Upper lobe of left lung (tissue), 6 donors: ENCODE measurements at regions not wholly inside any gene's neighbourhood (a gene's known extent, or its start where the extent isn't known, plus 50 kb on each side); places are given as distances from the start of the nearest gene placed in this dataset.

Source experiments
- ATAC-seq, 2 donors: fragments of 200-7000 bp; cut with Tn5 transposase; one replicate each; pipeline ENCODE4 v1.9.1; 2022; ENCODE audit warnings: mild to moderate bottlenecking in 2 of 2, moderate library complexity in 2 of 2; ENCODE audit not compliant: low FRiP score in 2 of 2
- DNase-seq, 2 donors: peaks; one replicate each; pipeline ENCODE4 v3.0.0-alpha.2; 2019 to 2020
- H3K27ac ChIP-seq, 4 donors: fragments of 200-600 bp; sonication (generic); one replicate each; pipeline ENCODE4 v1.5.1; 2016 to 2019
- H3K27me3 ChIP-seq, 4 donors: fragments of 200-600 bp; sonication (generic); one replicate each; pipeline ENCODE4 v1.5.1; 2017 to 2019
- H3K36me3 ChIP-seq, 4 donors: fragments of 200-600 bp; sonication (generic); one replicate each; pipeline ENCODE4 v1.5.1; 2016 to 2019
- H3K4me1 ChIP-seq, 4 donors: fragments of 200-600 bp; sonication (generic); one replicate each; pipeline ENCODE4 v1.5.1; 2018 to 2019
- H3K4me3 ChIP-seq, 4 donors: fragments of 200-600 bp; sonication (generic); one replicate each; pipeline ENCODE4 v1.5.1; 2017 to 2019; ENCODE audit warnings: mild to moderate bottlenecking in 2 of 4, moderate library complexity in 1 of 4
- H3K9me3 ChIP-seq, 4 donors: fragments of 200-600 bp; sonication (generic); one replicate each; pipeline ENCODE4 v1.5.1; 2018 to 2019
- EP300 ChIP-seq, 4 donors: sonication (generic); formaldehyde crosslinking; IDR thresholded peaks; one replicate each; pipeline ENCODE4 v1.5.1; 2017; ENCODE audit warnings: antibody characterized with exemption in 4 of 4, control low read depth in 2 of 4
- POLR2A ChIP-seq, 4 donors: fragments of 450-650 bp; IDR thresholded peaks; one replicate each; pipeline ENCODE4 v1.5.1; 2016 to 2017; ENCODE audit warnings: antibody characterized with exemption in 4 of 4, mild to moderate bottlenecking in 2 of 4
- POLR2AphosphoS5 ChIP-seq, 2 donors: sonication (generic); formaldehyde crosslinking; IDR thresholded peaks; one replicate each; pipeline ENCODE4 v1.5.1; 2017; ENCODE audit warnings: antibody characterized with exemption in 2 of 2
- WGBS, 2 donors: methylation state at CpG; one replicate each; pipeline ENCODE4 v1.1.5; 2017 to 2018; 5-methylcytosine and 5-hydroxymethylcytosine counted together
- TF ChIP-seq, protein P1 (sequence below), 6 experiments: fragments of 450-650 bp in 4 of 6; fragments of 200-600 bp in 2 of 6; sonication (generic) in 2 of 6; IDR thresholded peaks; one replicate each; pipeline ENCODE4 v1.5.1; 2016 to 2019; ENCODE audit warnings: antibody characterized with exemption in 6 of 6
- donor health status: DM: no; HTN: no; CAD: no; lungs with moderate emphysema.
- donor health status: DM: no; HTN: yes; CAD: no; lungs with severe emphysema.

DNA sequence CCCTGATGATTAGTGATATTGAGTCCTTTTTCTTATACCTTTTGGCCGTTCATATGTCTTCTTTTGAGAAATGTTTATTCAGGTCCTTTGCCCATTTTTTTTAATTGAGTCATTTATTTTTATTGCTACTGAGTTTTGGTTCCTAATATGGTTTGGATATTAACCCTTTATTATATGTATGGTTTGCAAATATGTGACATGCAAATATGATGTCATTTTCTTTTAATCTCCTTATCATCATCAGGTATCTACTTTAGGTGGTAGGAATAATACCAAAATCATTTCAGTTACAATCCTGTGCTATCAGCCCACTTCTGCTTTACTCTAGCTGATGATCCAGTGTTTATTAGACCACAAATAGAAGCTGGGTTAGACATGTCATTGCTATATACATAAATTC lies 102.3 kb upstream of the TRPC7 start:
- 53 to 76% methylated on average over 1 of the region's 1 CpG for WGBS, 2 donors
- no peak for DNase-seq

GRCh38 chr5:136466041-136466415 lies 100.7 kb upstream of the TRPC7 start:
- WGBS, 2 donors = 73 to 82% methylated on average over 3 of the region's 3 CpGs
- no peaks in the 10 kb centered on the region for H3K9me3 ChIP-seq

More for the DNA sequence above, 102.3 kb upstream of the TRPC7 start:
- no peak for ATAC-seq
- no peaks in the 10 kb centered on the region for H3K4me1 ChIP-seq
- H3K4me3 ChIP-seq = no peak overlapping the region
- no peak overlapping the region for H3K27ac ChIP-seq
- no peaks in the 10 kb centered on the region for H3K36me3 ChIP-seq
- no peaks in the 10 kb centered on the region for H3K9me3 ChIP-seq
- TF ChIP-seq POLR2A (IDR thresholded peaks at IDR 0.05) (no peak), POLR2AphosphoS5 (IDR thresholded peaks at IDR 0.05) (no peak), EP300 (IDR thresholded peaks at IDR 0.05) (no peak)
- TF ChIP-seq, protein P1, sequence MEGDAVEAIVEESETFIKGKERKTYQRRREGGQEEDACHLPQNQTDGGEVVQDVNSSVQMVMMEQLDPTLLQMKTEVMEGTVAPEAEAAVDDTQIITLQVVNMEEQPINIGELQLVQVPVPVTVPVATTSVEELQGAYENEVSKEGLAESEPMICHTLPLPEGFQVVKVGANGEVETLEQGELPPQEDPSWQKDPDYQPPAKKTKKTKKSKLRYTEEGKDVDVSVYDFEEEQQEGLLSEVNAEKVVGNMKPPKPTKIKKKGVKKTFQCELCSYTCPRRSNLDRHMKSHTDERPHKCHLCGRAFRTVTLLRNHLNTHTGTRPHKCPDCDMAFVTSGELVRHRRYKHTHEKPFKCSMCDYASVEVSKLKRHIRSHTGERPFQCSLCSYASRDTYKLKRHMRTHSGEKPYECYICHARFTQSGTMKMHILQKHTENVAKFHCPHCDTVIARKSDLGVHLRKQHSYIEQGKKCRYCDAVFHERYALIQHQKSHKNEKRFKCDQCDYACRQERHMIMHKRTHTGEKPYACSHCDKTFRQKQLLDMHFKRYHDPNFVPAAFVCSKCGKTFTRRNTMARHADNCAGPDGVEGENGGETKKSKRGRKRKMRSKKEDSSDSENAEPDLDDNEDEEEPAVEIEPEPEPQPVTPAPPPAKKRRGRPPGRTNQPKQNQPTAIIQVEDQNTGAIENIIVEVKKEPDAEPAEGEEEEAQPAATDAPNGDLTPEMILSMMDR (IDR thresholded peaks at IDR 0.05) = no peak
- no peaks in the 10 kb centered on the region for H3K27me3 ChIP-seq

DNA sequence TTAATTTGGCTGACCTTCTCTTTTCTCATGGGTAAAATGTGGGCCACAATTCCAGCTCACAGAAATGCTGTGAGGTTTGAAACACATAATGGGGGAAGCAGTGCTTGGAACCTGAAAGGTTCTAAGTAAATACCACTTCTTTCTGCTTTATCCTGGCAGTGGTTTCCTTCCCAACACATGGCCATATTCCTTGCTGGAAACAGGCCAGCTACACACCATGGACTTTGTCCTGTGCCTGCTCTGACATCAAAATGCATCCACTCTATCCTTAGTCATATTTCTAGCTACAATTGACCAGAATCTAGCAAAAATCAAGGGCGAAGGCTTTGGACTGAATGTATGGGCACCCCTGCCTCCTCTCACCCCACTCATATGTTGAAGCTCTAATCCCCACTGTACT lies 93.1 kb upstream of the TRPC7 start:
- ATAC-seq (no peak), DNase-seq (no peak)

More at GRCh38 chr5:136466041-136466415, 100.7 kb upstream of the TRPC7 start:
- Histone ChIP-seq H3K4me3 (no peak overlapping the region), H3K27me3 (no peaks in the 10 kb centered on the region), H3K4me1 (no peaks in the 10 kb centered on the region), H3K36me3 (no peaks in the 10 kb centered on the region), H3K27ac (no peak overlapping the region)
- TF ChIP-seq EP300 (IDR thresholded peaks at IDR 0.05) = no peak
- TF ChIP-seq, protein P1 (IDR thresholded peaks at IDR 0.05) = no peak
- no peak for TF ChIP-seq POLR2A (IDR thresholded peaks at IDR 0.05)
- DNase-seq (no peak), ATAC-seq (no peak)

GRCh38 chr5:136457390-136458013 lies 92.2 kb upstream of the TRPC7 start:
- Histone ChIP-seq H3K4me1 (no peaks in the 10 kb centered on the region), H3K27me3 (no peaks in the 10 kb centered on the region), H3K9me3 (no peaks in the 10 kb centered on the region), H3K27ac (no peak overlapping the region), H3K36me3 (no peaks in the 10 kb centered on the region), H3K4me3 (no peak overlapping the region)
- no peak for TF ChIP-seq POLR2AphosphoS5 (IDR thresholded peaks at IDR 0.05)
- TF ChIP-seq, protein P1 (IDR thresholded peaks at IDR 0.05) = no peak
- no peak for TF ChIP-seq EP300 (IDR thresholded peaks at IDR 0.05)
- no peak for TF ChIP-seq POLR2A (IDR thresholded peaks at IDR 0.05)
- DNase-seq (no peak), ATAC-seq (no peak)
- WGBS, 2 donors = 67 to 72% methylated on average over 2 of the region's 2 CpGs

More for the DNA sequence above, 93.1 kb upstream of the TRPC7 start:
- H3K4me3 ChIP-seq = no peak overlapping the region
- 88 to 94% methylated on average over 1 of the region's 1 CpG for WGBS, 2 donors
- no peaks in the 10 kb centered on the region for H3K27me3 ChIP-seq
- TF ChIP-seq POLR2AphosphoS5 (IDR thresholded peaks at IDR 0.05) (no peak), POLR2A (IDR thresholded peaks at IDR 0.05) (no peak), EP300 (IDR thresholded peaks at IDR 0.05) (no peak)
- TF ChIP-seq, protein P1 (IDR thresholded peaks at IDR 0.05) = no peak
- H3K36me3 ChIP-seq = no peaks in the 10 kb centered on the region
- no peak overlapping the region for H3K27ac ChIP-seq
- H3K4me1 ChIP-seq = no peaks in the 10 kb centered on the region
- H3K9me3 ChIP-seq = no peaks in the 10 kb centered on the region

DNA sequence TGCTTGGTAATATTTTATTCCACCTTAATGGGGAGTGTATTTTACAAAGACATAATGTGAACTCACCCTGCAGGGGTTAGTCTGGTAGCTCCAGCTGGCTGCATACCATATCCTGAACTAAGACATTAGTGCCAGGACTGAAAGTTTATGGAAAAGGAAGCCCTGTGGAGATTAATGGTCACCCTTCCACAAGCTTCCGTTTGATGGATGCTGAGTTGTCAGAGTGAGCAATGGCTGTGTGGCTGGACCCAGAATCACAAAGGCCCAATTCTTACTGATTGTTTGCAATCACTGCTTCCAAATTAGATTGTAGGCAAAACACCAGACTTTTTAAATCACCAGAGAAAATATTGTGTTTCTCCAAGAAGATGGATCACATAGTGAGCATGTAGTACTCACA lies 90.1 kb upstream of the TRPC7 start:
- TF ChIP-seq POLR2AphosphoS5 (IDR thresholded peaks at IDR 0.05) (no peak), POLR2A (IDR thresholded peaks at IDR 0.05) (no peak), EP300 (IDR thresholded peaks at IDR 0.05) (no peak)
- TF ChIP-seq, protein P1 (IDR thresholded peaks at IDR 0.05) = no peak
- Histone ChIP-seq H3K27ac (no peak overlapping the region), H3K9me3 (no peaks in the 10 kb centered on the region), H3K4me1 (no peaks in the 10 kb centered on the region), H3K4me3 (no peak overlapping the region), H3K36me3 (no peaks in the 10 kb centered on the region), H3K27me3 (no peaks in the 10 kb centered on the region)
- DNase-seq (no peak), ATAC-seq (no peak)
- 53 to 64% methylated on average over 1 of the region's 1 CpG for WGBS, 2 donors
